HG02981 (cell line): ENCODE measurements at regions not wholly inside any gene's neighbourhood (a gene's known extent, or its start where the extent isn't known, plus 50 kb on each side); places are given as distances from the start of the nearest gene placed in this dataset.

Experiments used
- ATAC-seq: cut with Tn5 transposase; IDR thresholded peaks from one replicate; pipeline ENCODE4 v1.9.1; 2021; ENCODE audit warnings: mild to moderate bottlenecking, moderate library complexity; ENCODE audit not compliant: unreplicated experiment

DNA sequence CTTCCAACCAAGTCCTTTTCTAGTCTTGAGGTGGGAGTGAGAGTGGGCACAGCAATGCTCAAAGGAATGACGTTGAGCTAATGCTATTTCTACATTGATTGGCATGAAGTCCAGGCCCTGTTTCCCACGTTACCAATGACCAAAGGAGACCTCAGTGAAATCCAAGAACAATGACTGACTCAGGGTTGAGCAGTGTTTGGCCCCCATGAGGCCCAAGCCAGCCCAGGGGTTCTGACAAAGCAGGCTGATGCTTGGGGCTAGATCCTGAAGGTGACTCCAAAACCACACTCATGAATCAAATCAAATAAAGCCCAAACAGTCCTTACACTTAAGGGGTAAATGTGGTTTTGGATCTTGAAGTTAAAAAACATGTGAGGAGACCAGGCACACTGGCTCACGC lies 278.5 kb upstream of the GJB5 start:
- no peak for ATAC-seq

DNA sequence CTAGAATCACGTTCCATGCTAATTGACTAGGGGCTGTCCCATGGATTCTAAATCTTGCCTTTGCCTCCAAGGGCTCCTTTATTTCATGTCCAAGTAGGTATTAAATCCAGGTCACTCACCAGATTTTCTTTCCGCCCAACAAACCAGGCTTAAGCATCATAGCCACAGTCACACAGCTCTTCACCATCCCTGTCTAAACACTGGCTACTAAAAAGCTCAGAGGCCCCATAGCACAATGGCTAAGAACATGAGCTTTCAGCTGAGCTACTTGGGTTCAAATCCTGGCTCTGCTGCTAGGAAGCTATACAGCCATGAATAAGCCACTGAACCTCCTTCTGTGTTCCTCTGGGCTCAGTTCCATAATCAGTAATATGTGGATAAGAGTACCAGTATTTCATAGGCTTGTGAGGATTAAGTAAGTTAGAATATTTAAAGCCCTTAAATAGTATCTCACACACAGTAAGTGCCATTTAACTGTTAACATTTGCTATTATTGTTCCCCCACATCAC lies 277.2 kb upstream of the GJB5 start:
- ATAC-seq: no peak

DNA sequence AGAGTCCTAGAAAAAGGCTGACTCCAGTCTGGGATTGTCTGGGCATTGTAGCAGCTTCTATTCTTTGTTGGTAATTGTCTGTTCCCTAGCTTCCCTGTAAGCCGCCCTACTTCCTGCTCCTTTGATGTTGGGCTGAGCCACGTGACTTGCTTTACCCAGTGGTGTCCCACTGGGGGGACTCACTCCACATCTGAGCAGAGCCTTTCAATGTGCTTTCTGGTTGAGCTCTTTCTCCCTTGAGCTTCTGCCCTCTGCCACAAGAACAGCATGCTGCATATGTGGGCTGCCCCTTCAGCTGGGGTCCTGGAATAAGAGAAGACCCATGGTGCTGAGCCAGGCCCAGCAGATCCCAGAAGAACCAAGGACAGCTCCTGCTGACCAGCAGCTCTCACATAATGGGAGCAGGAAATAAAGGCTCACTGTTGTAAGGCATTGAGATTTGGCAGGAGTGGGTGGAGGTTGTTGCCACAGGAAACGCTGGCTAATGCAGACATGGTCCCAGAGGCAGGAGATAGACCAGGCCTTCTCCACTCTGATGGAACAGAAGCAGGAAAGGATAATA lies 276.3 kb upstream of the GJB5 start:
- ATAC-seq: no peak

DNA sequence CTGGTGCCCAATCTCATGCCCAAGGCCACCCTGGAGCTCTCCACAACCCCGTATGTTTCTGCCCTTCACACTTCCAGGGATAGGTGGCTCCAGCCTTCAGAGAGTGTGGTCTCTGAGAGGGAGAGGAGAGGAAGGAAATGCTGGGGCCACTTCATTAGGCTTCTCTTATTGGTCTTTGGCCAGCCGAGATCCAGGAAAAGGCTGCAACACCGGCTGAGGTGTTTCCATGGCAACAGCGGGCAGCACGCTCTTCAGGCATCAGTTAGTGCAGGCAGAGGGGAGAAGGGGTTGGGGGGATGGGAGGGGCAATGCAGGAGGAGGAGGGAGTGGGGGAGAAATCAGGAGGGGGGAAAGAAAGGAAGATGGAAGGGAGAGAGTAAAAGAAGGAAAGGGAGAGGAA lies 275.1 kb upstream of the GJB5 start:
- ATAC-seq: no peak

DNA sequence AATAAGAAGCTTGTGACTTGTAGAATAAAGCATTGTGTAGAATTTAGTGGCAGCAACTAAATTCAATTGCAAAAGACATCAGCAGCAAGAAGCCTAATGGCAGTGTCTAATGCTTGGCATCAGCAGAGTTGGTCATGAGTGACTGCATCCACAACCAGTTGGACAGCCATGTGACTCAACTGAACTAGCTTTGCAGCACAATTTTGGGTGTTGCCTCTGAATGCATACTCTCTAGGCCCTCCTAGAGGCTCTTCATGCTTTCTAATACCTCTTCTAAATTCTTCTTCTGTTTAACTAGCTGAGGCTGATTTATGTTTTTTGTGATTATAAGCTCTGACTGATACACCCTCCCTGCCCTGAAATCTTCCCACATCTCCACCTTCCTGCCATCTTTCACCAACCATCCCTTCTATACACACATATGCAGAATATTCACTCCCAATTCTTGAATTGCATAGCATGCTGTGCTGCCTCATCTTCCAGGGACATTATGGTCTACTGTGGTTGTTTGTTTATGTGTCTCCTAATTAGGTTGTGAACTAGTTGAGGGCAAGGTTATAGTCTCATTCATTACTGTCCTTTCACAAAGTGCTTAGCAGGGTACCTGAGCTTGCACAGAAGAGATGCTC lies 266.7 kb upstream of the GJB5 start:
- ATAC-seq: no peak

DNA sequence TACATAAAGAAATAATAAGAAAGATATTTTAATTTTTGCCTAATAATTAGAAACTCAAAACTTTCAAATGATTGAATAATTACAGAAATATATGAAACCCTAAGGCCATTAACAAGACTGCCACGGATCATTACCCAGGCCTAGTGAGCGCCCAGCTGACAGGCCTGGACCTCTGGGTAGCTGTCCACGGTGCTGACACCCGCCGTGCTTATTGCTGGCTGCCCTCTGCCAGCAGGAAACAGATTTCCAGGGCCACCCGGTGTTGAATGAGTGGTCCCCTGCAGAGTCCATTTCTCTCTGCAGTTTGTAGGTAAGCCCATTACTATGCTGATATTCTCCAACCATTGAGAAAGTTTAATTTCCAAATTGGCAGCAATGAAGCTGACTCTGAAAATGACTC lies 254.4 kb upstream of the GJB5 start:
- no peak for ATAC-seq

DNA sequence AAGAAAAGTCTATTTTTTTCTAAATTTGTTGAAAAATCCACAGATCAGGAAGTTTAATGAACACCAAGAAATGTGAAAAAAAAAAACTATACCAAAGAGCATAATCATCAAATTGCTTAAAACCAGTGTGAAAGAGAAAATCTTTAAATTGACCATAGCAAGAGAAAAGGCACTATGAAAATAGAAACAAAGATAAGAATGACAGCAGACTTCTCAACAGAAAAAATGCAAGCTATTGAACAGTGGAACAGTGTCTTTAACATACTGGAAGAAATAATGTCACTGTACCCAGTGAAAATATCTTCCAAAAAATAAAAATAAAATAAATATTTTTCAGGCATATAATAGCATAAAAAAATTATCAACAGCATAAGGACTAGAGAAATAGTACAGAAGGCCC lies 243.0 kb upstream of the GJB5 start:
- ATAC-seq: no peak

DNA sequence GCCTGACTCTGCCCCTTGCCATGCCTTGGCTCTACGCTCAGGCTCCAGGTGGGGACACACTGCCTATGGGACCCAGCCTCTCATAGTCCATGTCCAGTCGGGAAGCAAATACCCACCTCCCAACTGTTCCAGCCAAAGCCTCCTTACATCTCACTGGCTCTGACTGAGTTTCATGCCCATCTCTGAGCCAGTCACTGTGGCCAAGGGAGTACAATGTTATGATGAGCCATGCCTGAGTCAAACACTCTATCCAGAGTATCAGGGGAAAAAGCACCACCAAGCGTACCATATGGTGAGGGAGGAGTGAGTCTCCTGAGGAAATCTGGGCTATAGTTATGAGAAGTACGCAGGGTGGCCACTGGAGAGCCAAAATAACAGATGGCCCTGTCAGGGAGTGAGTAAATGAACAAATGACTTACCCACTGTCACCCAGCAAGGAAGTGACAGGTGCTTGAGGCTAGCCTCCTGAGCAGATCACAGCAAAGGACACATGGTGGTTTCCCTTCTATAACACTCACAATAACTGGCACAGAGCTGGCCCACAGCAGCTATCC lies 236.6 kb upstream of the GJB5 start:
- no peak for ATAC-seq

DNA sequence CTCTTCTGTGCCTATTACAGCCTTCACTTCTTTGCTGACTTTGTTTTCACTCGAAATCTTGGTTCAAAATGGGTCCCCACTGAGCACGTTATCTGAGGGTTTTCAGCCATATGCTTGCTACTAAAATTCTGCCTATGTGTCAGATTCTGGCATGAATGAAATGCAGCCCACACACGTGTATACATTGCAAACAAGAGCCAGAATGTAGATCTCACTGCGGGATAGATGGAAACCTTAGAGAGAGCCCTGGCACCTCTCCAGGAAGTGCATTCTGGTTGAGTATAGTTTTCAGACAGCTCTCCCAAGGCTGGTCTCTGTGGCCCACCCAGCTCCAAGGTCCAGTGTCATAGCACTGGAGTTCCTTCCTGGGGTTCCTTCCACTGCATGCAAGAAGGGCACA lies 234.7 kb upstream of the GJB5 start:
- no peak for ATAC-seq

DNA sequence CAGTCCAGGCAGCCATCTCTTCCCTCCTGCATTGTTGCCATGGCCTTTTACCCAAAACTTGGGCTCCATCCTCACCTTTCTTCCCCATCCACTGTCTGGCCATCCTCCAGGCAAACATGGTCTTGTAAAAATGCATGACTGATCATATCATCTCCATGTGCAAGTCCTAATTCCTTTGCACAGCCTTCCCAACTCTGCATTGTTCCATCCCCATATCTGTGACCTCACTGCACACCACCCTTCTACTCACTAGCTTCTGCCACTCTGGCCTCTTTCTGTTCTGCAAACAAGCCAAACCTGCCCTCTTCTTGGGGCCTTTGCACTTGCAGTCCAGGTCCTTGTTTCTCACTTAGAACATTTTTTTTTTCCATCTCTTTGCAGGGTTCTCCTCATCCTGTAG lies 230.1 kb upstream of the GJB5 start:
- no peak for ATAC-seq

DNA sequence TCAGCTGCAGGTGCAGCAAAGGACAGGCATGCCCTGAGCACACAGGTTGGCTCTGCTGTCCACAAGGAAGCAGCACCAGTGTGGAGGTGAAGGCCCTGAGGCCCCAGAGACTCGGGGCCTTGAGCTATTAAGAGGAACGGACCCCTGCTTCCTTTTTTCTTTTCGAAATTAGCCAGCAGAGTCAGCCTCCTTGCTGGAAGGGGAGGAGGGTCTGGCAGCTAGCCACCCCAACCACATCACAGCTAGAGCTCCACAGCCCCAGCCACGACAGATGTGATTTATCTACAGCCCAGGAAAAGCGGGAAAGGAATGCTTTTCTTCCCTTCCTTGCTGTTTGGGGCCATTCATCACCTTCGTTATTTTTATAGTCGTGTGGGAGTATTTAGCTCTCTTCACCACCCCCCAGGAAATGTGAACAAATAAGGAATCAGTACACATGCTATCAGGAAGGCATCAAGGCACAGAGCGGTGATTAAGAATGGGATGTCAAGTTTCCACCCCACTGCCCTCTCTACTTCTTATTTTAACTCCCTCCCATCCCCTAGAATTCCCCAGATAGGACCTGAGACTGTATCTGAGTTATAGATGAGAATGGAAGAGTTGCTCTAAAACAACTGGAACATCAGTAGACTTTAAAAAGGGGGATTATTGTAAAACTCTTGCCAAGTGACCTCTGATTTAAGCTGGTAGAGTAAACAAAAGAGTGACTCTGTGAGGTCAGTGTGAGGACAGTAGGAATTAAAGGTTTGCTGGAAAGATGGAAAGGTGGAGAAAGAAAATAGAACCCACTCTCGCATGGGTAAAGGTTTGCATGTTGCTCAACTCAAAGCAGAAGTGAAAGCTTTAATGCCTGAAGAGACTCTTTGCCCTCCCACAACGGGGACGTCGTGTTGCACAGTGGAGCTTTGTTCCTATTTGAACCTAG lies 224.7 kb upstream of the GJB5 start:
- peak; percentile 67 for ATAC-seq

DNA sequence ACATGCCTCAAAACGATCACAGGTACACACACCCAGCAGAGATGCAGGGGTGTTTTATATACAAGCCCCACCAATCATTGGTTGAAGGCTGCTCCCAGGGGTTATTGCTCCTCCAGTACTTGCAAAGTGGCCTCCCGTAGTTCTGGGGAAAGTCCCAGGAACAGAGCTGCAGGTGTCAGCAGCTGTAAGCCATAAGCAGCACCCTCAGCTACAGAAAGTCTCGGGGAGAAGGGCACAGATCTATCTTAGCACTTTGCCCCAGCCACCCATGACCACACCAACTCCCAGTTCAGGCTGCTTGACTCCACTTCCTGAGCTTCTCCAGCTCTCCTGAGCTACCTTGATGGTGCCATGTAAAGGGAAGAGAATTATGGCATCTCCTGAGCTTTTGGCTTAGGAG lies 222.7 kb upstream of the GJB5 start:
- no peak for ATAC-seq

DNA sequence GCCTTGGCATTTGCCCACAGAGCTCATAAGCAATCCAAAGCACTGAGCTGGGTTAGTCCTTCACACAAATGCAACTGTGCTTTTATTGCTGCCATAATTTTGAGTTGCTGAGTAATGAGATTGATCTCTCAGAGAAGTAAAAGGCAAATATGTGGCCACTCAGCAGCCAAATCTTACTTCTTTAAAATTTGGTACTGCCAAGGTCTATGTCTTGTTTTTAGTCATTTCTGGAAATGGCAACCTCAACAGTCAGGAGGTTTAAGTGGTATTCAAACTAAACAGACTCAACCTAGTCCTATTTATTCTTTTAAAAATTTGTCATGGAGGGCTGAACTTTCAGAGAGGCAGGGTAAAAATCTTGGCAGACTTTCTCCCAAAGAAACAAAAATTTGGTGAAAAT lies 216.4 kb upstream of the GJB5 start:
- ATAC-seq: no peak

DNA sequence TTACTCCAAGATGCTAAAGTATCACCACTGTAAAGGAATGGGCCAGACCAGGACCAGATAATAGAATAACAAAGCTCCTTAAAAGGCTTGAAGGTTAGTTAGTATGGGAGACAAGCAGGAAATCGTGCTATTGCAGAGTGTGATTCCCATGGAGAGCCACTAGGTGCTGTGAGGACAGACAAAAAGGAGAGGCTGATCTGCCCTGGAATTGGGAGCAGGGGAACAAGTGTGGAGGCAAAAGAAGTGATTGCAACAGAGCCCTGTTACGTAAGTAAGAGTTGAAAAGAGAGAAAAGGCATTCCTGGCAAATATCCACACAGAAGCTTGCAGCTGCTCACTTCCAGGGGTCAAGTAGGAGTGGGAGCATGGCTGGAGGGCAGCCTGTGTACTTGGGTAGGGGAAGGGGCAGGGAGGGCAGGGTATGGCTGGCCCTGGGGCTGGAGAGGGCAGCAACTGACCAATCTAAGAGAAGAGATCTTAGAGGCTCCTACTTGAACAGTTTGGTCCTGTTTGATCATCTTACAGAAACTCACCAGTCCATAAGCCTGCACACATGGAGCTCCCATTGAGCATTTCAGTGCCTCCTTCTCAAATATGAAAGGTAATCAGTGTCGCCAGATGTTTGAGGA lies 207.7 kb upstream of the GJB5 start:
- ATAC-seq: no peak

DNA sequence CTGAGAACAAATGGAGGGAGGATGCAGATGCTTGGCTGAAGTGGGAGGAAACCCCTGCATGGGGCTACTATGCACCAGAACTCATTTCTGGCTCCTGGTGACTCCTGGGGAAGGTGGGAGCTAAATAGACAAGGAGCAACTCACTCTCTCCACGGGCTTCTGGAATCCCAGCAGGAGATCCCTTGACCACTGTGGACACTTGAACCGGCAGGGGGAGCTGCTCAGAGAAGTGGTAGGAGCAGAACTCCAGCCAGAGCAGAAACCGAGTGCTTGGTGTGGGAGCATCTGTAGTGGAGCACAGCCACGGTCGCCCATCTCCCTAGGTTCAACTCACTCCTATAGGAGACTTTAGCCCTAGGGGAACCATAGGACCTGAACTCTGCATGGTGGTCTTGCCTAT lies 205.6 kb upstream of the GJB5 start:
- ATAC-seq: no peak

DNA sequence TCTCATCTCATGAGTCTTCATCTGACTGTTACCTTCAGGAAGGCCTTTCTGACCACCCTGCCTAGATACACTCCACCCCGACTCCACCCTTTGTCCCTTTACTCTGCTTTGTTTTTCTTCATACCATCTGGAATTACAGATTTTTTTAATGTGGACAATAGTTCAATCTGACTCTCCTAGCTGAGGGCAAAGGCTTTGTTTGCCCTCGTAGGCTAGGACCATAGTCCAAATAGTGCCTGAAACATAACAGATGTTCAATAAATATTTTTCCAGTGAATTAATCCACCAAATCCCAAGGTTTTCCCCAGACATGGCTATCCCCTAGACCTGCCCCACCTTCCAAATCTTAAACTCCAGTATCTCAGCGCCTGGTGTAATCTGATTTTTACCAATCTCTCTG lies 176.5 kb upstream of the GJB5 start:
- ATAC-seq: no peak

DNA sequence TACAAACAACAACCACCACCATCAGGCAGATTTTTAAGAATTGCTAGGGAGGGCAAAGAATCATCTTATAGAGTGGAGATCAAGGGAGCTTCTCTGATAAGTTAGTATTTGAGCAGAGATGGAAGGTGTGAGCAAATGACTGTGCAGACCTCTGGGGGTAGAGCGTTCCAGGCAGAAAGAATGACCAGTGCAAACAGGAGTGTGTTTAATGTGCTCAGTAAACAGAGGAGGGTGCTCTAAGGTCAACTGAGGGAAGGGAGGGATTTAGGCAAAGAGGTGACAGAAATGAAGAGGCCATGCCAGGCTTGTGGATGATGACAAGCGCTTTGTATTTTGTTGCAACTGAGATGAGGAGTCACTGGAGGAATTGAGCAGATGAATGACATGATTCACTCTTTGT lies 172.5 kb upstream of the GJB5 start:
- no peak for ATAC-seq

DNA sequence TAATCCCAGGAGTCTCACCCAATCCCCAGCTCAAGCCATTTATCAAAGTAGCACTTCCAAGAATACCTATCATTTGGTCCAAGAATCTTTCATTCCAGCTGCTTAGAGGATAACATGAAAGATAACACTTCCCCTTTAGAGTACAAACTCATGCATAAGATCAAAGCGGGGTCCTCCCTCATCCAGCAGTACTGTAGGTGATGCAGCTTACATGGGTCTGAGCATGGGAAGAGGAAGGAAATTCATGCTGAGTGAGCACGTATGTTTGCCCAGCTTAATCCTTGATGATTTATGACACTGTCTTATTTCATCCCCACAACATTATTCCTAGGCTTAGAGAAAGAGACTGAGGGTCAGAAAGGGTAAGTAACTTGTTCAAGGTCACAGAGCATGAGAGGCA lies 167.1 kb upstream of the GJB5 start:
- no peak for ATAC-seq

DNA sequence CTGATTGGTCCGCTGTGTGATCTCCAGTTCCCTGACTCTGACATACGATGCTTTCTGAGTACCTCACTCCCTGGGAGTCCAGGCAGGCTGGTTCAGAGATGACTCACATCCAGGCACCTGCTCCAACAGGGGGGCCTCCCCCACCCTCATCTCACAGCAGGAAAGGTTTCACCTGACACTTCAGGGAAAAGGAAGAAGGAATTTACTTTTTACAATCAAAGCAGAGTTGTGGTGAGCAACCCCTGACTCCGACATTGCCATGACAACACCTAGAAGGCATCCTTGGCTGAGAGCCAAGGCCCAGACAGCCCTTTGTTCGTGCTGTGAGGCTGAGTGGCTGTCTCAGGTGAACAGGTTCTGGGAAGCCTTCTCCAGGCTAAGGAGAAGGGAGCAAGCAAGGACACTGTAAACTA lies 164.6 kb upstream of the GJB5 start:
- no peak for ATAC-seq

DNA sequence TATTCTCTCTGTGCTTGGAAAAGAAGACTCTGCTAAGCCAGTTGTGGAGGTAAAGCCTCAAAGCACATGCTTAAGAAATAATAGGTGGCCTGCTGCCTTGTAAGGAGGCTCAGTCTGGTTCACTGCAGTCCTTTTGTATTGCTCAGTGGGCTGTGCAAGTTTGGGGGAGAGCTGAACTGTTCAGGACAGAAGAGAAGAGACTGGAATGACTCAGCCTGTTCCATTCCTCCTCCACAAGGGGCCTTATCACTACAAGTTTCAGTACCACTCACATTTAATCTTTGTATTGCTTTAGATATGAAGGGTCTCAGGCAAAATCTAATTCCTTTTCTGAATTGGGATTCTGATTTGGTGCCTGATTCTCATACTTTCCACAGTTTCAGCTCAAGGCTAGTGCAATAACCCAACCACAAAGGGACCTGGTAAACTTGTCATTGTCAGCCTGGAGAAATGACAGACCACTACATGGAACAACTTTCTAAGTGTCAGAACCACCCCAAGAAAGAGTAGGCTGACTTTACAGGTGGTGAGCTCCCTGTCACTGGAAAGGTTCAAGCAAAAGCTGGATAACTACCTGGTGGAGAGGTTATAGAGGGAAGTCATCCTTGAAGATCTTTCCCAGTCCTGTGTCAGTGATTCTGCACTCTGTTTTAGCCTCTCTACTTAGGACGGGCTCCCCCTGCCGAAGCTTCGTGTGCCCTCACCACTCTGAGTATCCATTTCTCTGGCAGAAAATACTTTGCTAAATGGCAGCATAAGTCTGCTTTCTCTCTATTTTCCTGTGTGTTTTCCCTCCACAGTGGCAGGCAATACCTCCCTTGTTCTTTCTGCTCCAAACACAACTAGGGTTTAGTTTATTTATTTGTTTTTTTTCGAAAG lies 162.9 kb upstream of the GJB5 start:
- ATAC-seq: no peak
